ENCODE measurements at regions not wholly inside any gene's neighbourhood (a gene's known extent, or its start where the extent isn't known, plus 50 kb on each side); places are given as distances from the start of the nearest gene placed in this dataset.
A peak's percentile ranks its signal among the peaks of the same experiment; 100 is the strongest.

- POLR2A ChIA-PET (ENCODE audit: low non-redundant PET), result interaction anchor here (0.7 kb wide), 1 partner anchor 237 kb away, joined by 3 read pairs; no protein-coding TSS in a partner anchor
- CTCF ChIA-PET, result no interaction called here
- no peak for DNase-seq (ENCODE audit: low spot score)
- no peak overlapping the region for H3K27ac ChIP-seq
- TF ChIP-seq CTCF (conservative IDR thresholded peaks at IDR 0.05; ENCODE audit: low read depth), result no peak
These were observed 582.4 kb upstream of the ADGRL3 start for GRCh38 chr4:60617731-60618130.

- ChIA-PET CTCF (interaction anchor here (0.6 kb wide), 1 partner anchor 132 kb away, joined by 3 read pairs; no protein-coding TSS in a partner anchor), POLR2A (ENCODE audit: low non-redundant PET) (no interaction called here)
- no peak for DNase-seq (ENCODE audit: low spot score)
- TF ChIP-seq CTCF (conservative IDR thresholded peaks at IDR 0.05; ENCODE audit: low read depth), result no peak
- no peak overlapping the region for H3K27ac ChIP-seq
These were observed 580.4 kb upstream of the ADGRL3 start for GRCh38 chr4:60619531-60620305.

- H3K27ac ChIP-seq, result no peak overlapping the region
- TF ChIP-seq CTCF (conservative IDR thresholded peaks at IDR 0.05; ENCODE audit: low read depth), result no peak
- POLR2A ChIA-PET (ENCODE audit: low non-redundant PET), result no interaction called here
- no peak for DNase-seq (ENCODE audit: low spot score)
- CTCF ChIA-PET, result no interaction called here
These were observed 562.1 kb upstream of the ADGRL3 start for GRCh38 chr4:60637976-60638375.

DNA sequence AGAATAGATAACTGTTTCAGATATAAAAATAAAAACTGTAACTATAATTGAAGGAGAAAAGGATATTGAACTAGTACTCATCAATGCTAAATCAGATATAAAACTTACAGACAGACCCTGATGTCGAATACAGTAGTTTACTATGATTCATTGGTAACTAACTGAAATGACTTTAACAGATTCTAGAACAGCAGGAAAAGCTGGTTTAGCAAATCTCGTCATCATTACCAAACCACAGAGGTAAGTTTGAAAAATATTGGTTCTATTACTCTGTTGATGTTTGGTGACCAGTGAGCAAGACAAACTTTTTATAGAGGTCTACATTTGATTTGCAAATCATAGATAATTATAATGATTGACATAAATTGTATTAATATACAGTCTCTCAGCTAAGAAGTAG lies 551.4 kb upstream of the ADGRL3 start:
- TF ChIP-seq CTCF (conservative IDR thresholded peaks at IDR 0.05; ENCODE audit: low read depth), result no peak
- POLR2A ChIA-PET (ENCODE audit: low non-redundant PET), result no interaction called here
- no peak overlapping the region for H3K27ac ChIP-seq
- DNase-seq (ENCODE audit: low spot score), result peak; percentile 24
- CTCF ChIA-PET, result interaction anchor here (0.6 kb wide), 1 partner anchor 1213 kb away, joined by 3 read pairs; no protein-coding TSS in a partner anchor

DNA sequence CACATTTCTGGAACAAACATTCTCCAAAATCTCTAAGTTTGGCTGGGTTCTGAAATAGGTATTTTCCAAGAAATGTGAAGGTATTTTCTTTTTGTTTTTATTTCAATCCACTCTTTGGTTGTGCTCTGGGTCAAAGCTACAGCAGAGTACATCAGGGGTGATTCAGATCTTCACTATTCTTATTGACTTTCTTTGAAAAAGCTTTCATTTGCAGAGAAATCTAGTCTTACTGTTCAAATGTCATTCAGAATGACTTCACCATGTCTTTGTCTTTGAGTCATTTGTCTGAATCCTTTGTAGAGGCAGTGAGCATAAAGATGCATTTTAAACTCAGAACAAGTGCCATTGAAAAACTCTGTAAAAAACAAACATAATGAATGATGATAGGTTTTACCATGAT lies 547.2 kb upstream of the ADGRL3 start:
- H3K27ac ChIP-seq, result no peak overlapping the region
- CTCF ChIA-PET, result no interaction called here
- no peak for TF ChIP-seq CTCF (conservative IDR thresholded peaks at IDR 0.05; ENCODE audit: low read depth)
- POLR2A ChIA-PET (ENCODE audit: low non-redundant PET), result no interaction called here
- no peak for DNase-seq (ENCODE audit: low spot score)

DNA sequence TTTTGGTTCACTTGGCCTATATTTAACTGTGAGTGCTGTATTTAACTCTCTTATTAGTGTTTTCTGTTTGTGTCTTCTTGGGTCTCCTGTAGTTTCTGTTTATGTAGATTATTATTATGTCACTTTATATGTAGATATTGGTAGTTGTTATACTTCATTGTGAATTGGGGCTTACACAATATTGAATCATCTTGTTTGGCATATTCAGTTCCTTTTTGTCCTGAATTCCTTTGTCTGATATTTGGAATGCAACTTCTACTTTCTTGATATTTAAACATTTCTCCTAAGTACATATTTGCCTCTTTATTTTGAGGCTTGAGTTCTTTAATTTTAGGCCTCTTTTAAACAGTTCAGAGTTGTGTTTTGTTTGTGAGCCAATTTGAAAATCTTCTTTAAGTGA lies 544.8 kb upstream of the ADGRL3 start:
- no peak for TF ChIP-seq CTCF (conservative IDR thresholded peaks at IDR 0.05; ENCODE audit: low read depth)
- ChIA-PET POLR2A (ENCODE audit: low non-redundant PET) (no interaction called here), CTCF (no interaction called here)
- H3K27ac ChIP-seq, result no peak overlapping the region
- no peak for DNase-seq (ENCODE audit: low spot score)

Data from RWPE1 (cell line).